Ishikawa (cell line): ENCODE measurements at regions not wholly inside any gene's neighbourhood (a gene's known extent, or its start where the extent isn't known, plus 50 kb on each side); places are given as distances from the start of the nearest gene placed in this dataset.

Source experiments
- EP300 ChIP-seq: IDR thresholded peaks from 2 replicates; pipeline ENCODE4 v1.6.1; 2012; ENCODE audit warnings: borderline replicate concordance
- FOXM1 ChIP-seq: IDR thresholded peaks from 2 replicates; pipeline ENCODE4 v1.6.1; 2012; ENCODE audit warnings: low read depth, borderline replicate concordance
- MAX ChIP-seq: IDR thresholded peaks from 2 replicates; pipeline ENCODE4 v1.6.1; 2012
- NFIC ChIP-seq: IDR thresholded peaks from 2 replicates; pipeline ENCODE4 v1.6.1; 2012
- RAD21 ChIP-seq: IDR thresholded peaks from 2 replicates; pipeline ENCODE4 v1.6.1; 2012; ENCODE audit warnings: low read depth
- TAF1 ChIP-seq: IDR thresholded peaks from 2 replicates; pipeline ENCODE4 v1.6.1; 2012; ENCODE audit warnings: low read depth, mild to moderate bottlenecking
- TEAD4 ChIP-seq: IDR thresholded peaks from 2 replicates; pipeline ENCODE4 v1.6.1; 2012
- TF ChIP-seq, protein P1 (sequence below): IDR thresholded peaks from 2 replicates; pipeline ENCODE4 v1.6.1; 2012; ENCODE audit warnings: low read depth, mild to moderate bottlenecking

GRCh38 chr13:56198350-56198749 lies 942.4 kb upstream of the PRR20A start:
- TF ChIP-seq, protein P1, sequence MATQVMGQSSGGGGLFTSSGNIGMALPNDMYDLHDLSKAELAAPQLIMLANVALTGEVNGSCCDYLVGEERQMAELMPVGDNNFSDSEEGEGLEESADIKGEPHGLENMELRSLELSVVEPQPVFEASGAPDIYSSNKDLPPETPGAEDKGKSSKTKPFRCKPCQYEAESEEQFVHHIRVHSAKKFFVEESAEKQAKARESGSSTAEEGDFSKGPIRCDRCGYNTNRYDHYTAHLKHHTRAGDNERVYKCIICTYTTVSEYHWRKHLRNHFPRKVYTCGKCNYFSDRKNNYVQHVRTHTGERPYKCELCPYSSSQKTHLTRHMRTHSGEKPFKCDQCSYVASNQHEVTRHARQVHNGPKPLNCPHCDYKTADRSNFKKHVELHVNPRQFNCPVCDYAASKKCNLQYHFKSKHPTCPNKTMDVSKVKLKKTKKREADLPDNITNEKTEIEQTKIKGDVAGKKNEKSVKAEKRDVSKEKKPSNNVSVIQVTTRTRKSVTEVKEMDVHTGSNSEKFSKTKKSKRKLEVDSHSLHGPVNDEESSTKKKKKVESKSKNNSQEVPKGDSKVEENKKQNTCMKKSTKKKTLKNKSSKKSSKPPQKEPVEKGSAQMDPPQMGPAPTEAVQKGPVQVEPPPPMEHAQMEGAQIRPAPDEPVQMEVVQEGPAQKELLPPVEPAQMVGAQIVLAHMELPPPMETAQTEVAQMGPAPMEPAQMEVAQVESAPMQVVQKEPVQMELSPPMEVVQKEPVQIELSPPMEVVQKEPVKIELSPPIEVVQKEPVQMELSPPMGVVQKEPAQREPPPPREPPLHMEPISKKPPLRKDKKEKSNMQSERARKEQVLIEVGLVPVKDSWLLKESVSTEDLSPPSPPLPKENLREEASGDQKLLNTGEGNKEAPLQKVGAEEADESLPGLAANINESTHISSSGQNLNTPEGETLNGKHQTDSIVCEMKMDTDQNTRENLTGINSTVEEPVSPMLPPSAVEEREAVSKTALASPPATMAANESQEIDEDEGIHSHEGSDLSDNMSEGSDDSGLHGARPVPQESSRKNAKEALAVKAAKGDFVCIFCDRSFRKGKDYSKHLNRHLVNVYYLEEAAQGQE, result no peak
- TF ChIP-seq FOXM1 (no peak), TAF1 (no peak), RAD21 (no peak), TEAD4 (no peak), MAX (no peak), EP300 (no peak), NFIC (no peak)
